ENCODE measurements at regions not wholly inside any gene's neighbourhood (a gene's known extent, or its start where the extent isn't known, plus 50 kb on each side); places are given as distances from the start of the nearest gene placed in this dataset.

DNA sequence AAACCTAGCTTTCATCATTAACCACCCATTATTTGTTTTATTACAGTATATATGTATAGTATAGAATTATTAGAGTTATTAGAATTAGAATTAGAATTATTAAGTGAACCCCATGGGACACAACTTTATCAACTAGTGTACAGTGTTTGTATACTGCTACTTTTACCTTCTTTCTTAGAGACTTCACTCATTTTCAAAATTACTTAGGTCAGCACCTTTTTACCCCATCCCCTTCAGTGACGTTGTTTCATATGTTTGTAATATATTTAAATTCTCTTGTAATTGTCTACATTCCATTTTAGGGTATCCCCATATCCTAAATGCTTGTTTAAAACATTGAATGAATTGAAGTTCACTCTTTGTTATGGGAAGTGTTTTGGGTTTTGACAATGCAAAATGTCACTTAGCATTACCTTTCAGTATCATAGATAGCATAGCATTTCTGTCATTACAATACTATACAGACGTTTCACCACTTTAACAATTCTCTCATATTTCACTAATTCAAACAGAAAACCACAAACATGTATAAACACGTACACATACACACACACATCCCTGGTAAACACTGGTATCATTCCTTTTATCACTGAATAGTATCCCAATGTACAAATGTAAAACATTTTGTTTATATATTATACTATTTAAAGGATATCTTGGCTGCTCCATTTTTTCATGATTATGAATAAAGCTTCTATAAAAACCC, 229.9 kb upstream of the MAGI2 start:
- Histone ChIP-seq H3K27ac (ENCODE audit: low read depth, low read length) (no peak overlapping the region), H3K4me2 (ENCODE audit: insufficient read depth, low read length) (no peak overlapping the region), H3K79me2 (ENCODE audit: insufficient read depth, low read length) (no peaks in the 10 kb centered on the region), H3K4me1 (ENCODE audit: insufficient read depth, low read length) (no peaks in the 10 kb centered on the region), H2AFZ (ENCODE audit: low read length) (no peak overlapping the region), H4K20me1 (ENCODE audit: insufficient read depth, low read length) (no peaks in the 10 kb centered on the region), H3K27me3 (ENCODE audit: insufficient read depth, low read length) (no peaks in the 10 kb centered on the region), H3K36me3 (ENCODE audit: insufficient read depth, low read length) (no peaks in the 10 kb centered on the region), H3K9me3 (ENCODE audit: low read depth, low read length) (no peaks in the 10 kb centered on the region), H3K4me3 (ENCODE audit: insufficient read depth, low read length) (no peak overlapping the region)
- TF ChIP-seq, protein P1, sequence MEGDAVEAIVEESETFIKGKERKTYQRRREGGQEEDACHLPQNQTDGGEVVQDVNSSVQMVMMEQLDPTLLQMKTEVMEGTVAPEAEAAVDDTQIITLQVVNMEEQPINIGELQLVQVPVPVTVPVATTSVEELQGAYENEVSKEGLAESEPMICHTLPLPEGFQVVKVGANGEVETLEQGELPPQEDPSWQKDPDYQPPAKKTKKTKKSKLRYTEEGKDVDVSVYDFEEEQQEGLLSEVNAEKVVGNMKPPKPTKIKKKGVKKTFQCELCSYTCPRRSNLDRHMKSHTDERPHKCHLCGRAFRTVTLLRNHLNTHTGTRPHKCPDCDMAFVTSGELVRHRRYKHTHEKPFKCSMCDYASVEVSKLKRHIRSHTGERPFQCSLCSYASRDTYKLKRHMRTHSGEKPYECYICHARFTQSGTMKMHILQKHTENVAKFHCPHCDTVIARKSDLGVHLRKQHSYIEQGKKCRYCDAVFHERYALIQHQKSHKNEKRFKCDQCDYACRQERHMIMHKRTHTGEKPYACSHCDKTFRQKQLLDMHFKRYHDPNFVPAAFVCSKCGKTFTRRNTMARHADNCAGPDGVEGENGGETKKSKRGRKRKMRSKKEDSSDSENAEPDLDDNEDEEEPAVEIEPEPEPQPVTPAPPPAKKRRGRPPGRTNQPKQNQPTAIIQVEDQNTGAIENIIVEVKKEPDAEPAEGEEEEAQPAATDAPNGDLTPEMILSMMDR (IDR thresholded peaks at IDR 0.05; ENCODE audit: extremely low read depth, low read depth, low read length) = no peak
- no peak for DNase-seq (ENCODE audit: insufficient read length, low spot score, missing footprints)

- Histone ChIP-seq H3K4me2 (ENCODE audit: insufficient read depth, low read length) (no peak overlapping the region), H3K79me2 (ENCODE audit: insufficient read depth, low read length) (no peaks in the 10 kb centered on the region), H3K4me1 (ENCODE audit: insufficient read depth, low read length) (no peaks in the 10 kb centered on the region), H2AFZ (ENCODE audit: low read length) (no peak overlapping the region), H3K36me3 (ENCODE audit: insufficient read depth, low read length) (no peaks in the 10 kb centered on the region), H4K20me1 (ENCODE audit: insufficient read depth, low read length) (no peaks in the 10 kb centered on the region), H3K9me3 (ENCODE audit: low read depth, low read length) (no peaks in the 10 kb centered on the region), H3K27ac (ENCODE audit: low read depth, low read length) (no peak overlapping the region), H3K27me3 (ENCODE audit: insufficient read depth, low read length) (no peaks in the 10 kb centered on the region), H3K4me3 (ENCODE audit: insufficient read depth, low read length) (no peak overlapping the region)
- TF ChIP-seq, protein P1 (IDR thresholded peaks at IDR 0.05; ENCODE audit: extremely low read depth, low read depth, low read length) = no peak
- no peak for DNase-seq (ENCODE audit: insufficient read length, low spot score, missing footprints)
Measured at GRCh38 chr7:79681454-79681853, 228.0 kb upstream of the MAGI2 start.

GRCh38 chr7:79673969-79674368, 220.5 kb upstream of the MAGI2 start:
- no peaks in the 10 kb centered on the region for H4K20me1 ChIP-seq (ENCODE audit: insufficient read depth, low read length)
- TF ChIP-seq, protein P1 (IDR thresholded peaks at IDR 0.05; ENCODE audit: extremely low read depth, low read depth, low read length) = no peak
- H3K9me3 ChIP-seq (ENCODE audit: low read depth, low read length) = no peaks in the 10 kb centered on the region
- H3K27me3 ChIP-seq (ENCODE audit: insufficient read depth, low read length) = peaks cover 3% of the 10 kb centered on the region
- no peak overlapping the region for H2AFZ ChIP-seq (ENCODE audit: low read length)
- no peaks in the 10 kb centered on the region for H3K36me3 ChIP-seq (ENCODE audit: insufficient read depth, low read length)
- no peaks in the 10 kb centered on the region for H3K4me1 ChIP-seq (ENCODE audit: insufficient read depth, low read length)
- DNase-seq (ENCODE audit: insufficient read length, low spot score, missing footprints) = no peak
- no peak overlapping the region for H3K4me2 ChIP-seq (ENCODE audit: insufficient read depth, low read length)
- H3K4me3 ChIP-seq (ENCODE audit: insufficient read depth, low read length) = no peak overlapping the region
- H3K27ac ChIP-seq (ENCODE audit: low read depth, low read length) = no peak overlapping the region
- no peaks in the 10 kb centered on the region for H3K79me2 ChIP-seq (ENCODE audit: insufficient read depth, low read length)

DNA sequence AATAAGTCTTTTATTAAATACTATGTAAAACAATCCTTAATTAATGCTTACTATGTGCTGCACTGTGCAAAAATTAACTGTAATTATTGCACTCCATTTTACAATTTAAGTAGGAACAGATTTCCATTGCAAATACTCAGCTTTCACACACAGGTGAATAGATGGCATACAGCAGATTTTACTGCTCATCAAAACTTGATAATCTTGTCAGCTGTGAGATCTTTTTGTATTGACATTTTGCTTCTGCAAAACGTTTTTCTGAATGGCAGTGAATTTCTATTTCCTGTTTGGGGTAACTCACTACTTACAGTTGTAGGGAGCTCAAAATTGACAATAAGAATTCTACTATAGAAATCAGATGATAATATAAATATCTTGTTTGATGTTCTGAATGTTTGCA, 220.0 kb upstream of the MAGI2 start:
- no peak for DNase-seq (ENCODE audit: insufficient read length, low spot score, missing footprints)
- H3K36me3 ChIP-seq (ENCODE audit: insufficient read depth, low read length) = no peaks in the 10 kb centered on the region
- H3K4me2 ChIP-seq (ENCODE audit: insufficient read depth, low read length) = no peak overlapping the region
- no peaks in the 10 kb centered on the region for H4K20me1 ChIP-seq (ENCODE audit: insufficient read depth, low read length)
- H3K4me1 ChIP-seq (ENCODE audit: insufficient read depth, low read length) = no peaks in the 10 kb centered on the region
- H3K4me3 ChIP-seq (ENCODE audit: insufficient read depth, low read length) = no peak overlapping the region
- H3K9me3 ChIP-seq (ENCODE audit: low read depth, low read length) = no peaks in the 10 kb centered on the region
- H3K27me3 ChIP-seq (ENCODE audit: insufficient read depth, low read length) = peaks cover 3% of the 10 kb centered on the region
- H2AFZ ChIP-seq (ENCODE audit: low read length) = no peak overlapping the region
- H3K27ac ChIP-seq (ENCODE audit: low read depth, low read length) = no peak overlapping the region
- H3K79me2 ChIP-seq (ENCODE audit: insufficient read depth, low read length) = no peaks in the 10 kb centered on the region
- TF ChIP-seq, protein P1 (IDR thresholded peaks at IDR 0.05; ENCODE audit: extremely low read depth, low read depth, low read length) = no peak
